Smooth muscle cell (in vitro differentiated cells): ENCODE measurements at regions not wholly inside any gene's neighbourhood (a gene's known extent, or its start where the extent isn't known, plus 50 kb on each side); places are given as distances from the start of the nearest gene placed in this dataset.
A peak's percentile ranks its signal among the peaks of the same experiment; 100 is the strongest.

Source experiments
- DNase-seq: peaks from one replicate; lab custom pipeline; 2025; ENCODE audit not compliant: unreplicated experiment; lab: John Stamatoyannopoulos, UW
- H2AFZ ChIP-seq: fragments of 200-600 bp; sonication (generic); 2 replicates; pipeline ENCODE4 v1.6.0; 2016; ENCODE audit warnings: antibody characterized with exemption, low read depth, mild to moderate bottlenecking
- H3F3A ChIP-seq: fragments of 200-600 bp; sonication (generic); 2 replicates; pipeline ENCODE4 v1.6.0; 2017; ENCODE audit warnings: antibody characterized with exemption, low read depth
- H3K27ac ChIP-seq: fragments of 200-600 bp; sonication (generic); 2 replicates; pipeline ENCODE4 v1.5.1; 2016; ENCODE audit warnings: low read depth, mild to moderate bottlenecking
- H3K27me3 ChIP-seq: fragments of 200-600 bp; sonication (generic); 2 replicates; pipeline ENCODE4 v1.6.1; 2016; ENCODE audit warnings: low read depth, mild to moderate bottlenecking
- H3K36me3 ChIP-seq: fragments of 200-600 bp; sonication (generic); 2 replicates; pipeline ENCODE4 v1.5.1; 2016; ENCODE audit warnings: low read depth
- H3K4me1 ChIP-seq: fragments of 200-600 bp; sonication (generic); 2 replicates; pipeline ENCODE4 v1.5.1; 2016; ENCODE audit warnings: low read depth
- H3K4me2 ChIP-seq: fragments of 200-600 bp; sonication (generic); 2 replicates; pipeline ENCODE4 v1.6.0; 2016; ENCODE audit warnings: mild to moderate bottlenecking
- H3K4me3 ChIP-seq: fragments of 200-600 bp; sonication (generic); 2 replicates; pipeline ENCODE4 v1.5.1; 2016; ENCODE audit warnings: mild to moderate bottlenecking
- H3K79me2 ChIP-seq: fragments of 200-600 bp; sonication (generic); 2 replicates; pipeline ENCODE4 v1.6.0; 2016; ENCODE audit warnings: low read depth, mild to moderate bottlenecking
- H3K9ac ChIP-seq: fragments of 200-600 bp; sonication (generic); 2 replicates; pipeline ENCODE4 v1.6.0; 2016; ENCODE audit warnings: low read depth
- H3K9me3 ChIP-seq: fragments of 200-600 bp; sonication (generic); replicated peaks from 2 replicates; pipeline ENCODE4 v1.5.1; 2016; ENCODE audit warnings: low read depth
- H4K20me1 ChIP-seq: fragments of 200-600 bp; sonication (generic); 2 replicates; pipeline ENCODE4 v1.6.0; 2016; ENCODE audit warnings: low read depth
- WGBS: methylation state at CpG from one replicate; pipeline ENCODE4 v1.1.7; 2016; ENCODE audit warnings: low lambda C conversion rate; 5-methylcytosine and 5-hydroxymethylcytosine counted together
- TF ChIP-seq, protein P1 (sequence below): fragments of 200-600 bp; sonication (generic); IDR thresholded peaks from 2 replicates; pipeline ENCODE4 v1.5.1; 2017; ENCODE audit warnings: borderline replicate concordance, mild to moderate bottlenecking, antibody characterized with exemption; ENCODE audit not compliant: insufficient read depth, poor library complexity, severe bottlenecking

GRCh38 chr1:193619911-193620310 is 433.5 kb upstream of the B3GALT2 start:
- Histone ChIP-seq H3K4me2 (no peak overlapping the region), H3K4me3 (no peak overlapping the region), H3K4me1 (no peaks in the 10 kb centered on the region), H3F3A (no peaks in the 10 kb centered on the region), H3K79me2 (no peaks in the 10 kb centered on the region), H3K9ac (no peak overlapping the region), H3K9me3 (no peaks in the 10 kb centered on the region), H2AFZ (no peak overlapping the region), H3K36me3 (no peaks in the 10 kb centered on the region), H3K27ac (no peak overlapping the region), H4K20me1 (no peaks in the 10 kb centered on the region), H3K27me3 (no peaks in the 10 kb centered on the region)
- no peak for DNase-seq
- TF ChIP-seq, protein P1, sequence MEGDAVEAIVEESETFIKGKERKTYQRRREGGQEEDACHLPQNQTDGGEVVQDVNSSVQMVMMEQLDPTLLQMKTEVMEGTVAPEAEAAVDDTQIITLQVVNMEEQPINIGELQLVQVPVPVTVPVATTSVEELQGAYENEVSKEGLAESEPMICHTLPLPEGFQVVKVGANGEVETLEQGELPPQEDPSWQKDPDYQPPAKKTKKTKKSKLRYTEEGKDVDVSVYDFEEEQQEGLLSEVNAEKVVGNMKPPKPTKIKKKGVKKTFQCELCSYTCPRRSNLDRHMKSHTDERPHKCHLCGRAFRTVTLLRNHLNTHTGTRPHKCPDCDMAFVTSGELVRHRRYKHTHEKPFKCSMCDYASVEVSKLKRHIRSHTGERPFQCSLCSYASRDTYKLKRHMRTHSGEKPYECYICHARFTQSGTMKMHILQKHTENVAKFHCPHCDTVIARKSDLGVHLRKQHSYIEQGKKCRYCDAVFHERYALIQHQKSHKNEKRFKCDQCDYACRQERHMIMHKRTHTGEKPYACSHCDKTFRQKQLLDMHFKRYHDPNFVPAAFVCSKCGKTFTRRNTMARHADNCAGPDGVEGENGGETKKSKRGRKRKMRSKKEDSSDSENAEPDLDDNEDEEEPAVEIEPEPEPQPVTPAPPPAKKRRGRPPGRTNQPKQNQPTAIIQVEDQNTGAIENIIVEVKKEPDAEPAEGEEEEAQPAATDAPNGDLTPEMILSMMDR = no peak
- WGBS = 92% methylated on average over 2 of the region's 2 CpGs

GRCh38 chr1:193614817-193615216 is 428.4 kb upstream of the B3GALT2 start:
- DNase-seq = no peak
- no peak overlapping the region for H2AFZ ChIP-seq
- no peaks in the 10 kb centered on the region for H3F3A ChIP-seq
- no peaks in the 10 kb centered on the region for H3K36me3 ChIP-seq
- H3K27ac ChIP-seq = peak overlapping the region; percentile 63
- peak overlapping the region; percentile 31 for H3K9ac ChIP-seq
- TF ChIP-seq, protein P1 = no peak
- WGBS = 63% methylated on average over 2 of the region's 2 CpGs
- no peak overlapping the region for H3K4me3 ChIP-seq
- no peaks in the 10 kb centered on the region for H3K4me1 ChIP-seq
- H3K79me2 ChIP-seq = no peaks in the 10 kb centered on the region
- no peaks in the 10 kb centered on the region for H3K9me3 ChIP-seq
- H4K20me1 ChIP-seq = no peaks in the 10 kb centered on the region
- H3K4me2 ChIP-seq = no peak overlapping the region
- H3K27me3 ChIP-seq = no peaks in the 10 kb centered on the region

- H3K4me2 ChIP-seq = no peak overlapping the region
- H2AFZ ChIP-seq = no peak overlapping the region
- no peak for DNase-seq
- TF ChIP-seq, protein P1 = no peak
- H3K27me3 ChIP-seq = no peaks in the 10 kb centered on the region
- H3K79me2 ChIP-seq = no peaks in the 10 kb centered on the region
- H3K4me1 ChIP-seq = no peaks in the 10 kb centered on the region
- no peaks in the 10 kb centered on the region for H3F3A ChIP-seq
- no peaks in the 10 kb centered on the region for H3K36me3 ChIP-seq
- no peak overlapping the region for H3K4me3 ChIP-seq
- H3K9me3 ChIP-seq = no peaks in the 10 kb centered on the region
- WGBS = 95% methylated on average over 3 of the region's 3 CpGs
- H3K9ac ChIP-seq = no peak overlapping the region
- peak overlapping the region; percentile 56 for H3K27ac ChIP-seq
- no peaks in the 10 kb centered on the region for H4K20me1 ChIP-seq
Measured at GRCh38 chr1:193614275-193614674, 427.9 kb upstream of the B3GALT2 start.

DNA sequence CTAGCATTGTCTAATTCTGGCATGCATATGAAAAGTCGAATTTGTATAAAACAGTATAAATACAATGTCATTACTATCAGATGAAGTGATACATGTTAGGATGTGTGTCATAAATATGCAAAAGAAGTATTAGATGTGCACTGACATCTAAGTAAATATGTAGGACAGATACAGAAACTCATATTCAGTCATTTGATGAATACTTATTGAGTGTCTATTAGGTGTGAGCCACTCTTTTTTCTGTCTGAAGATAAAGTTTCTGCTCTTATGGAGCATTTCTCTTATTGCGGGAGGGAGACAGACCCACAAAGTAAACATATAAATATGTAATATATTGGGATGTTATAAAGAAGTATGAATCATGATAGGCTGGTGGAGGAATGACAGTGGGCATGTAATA is 426.6 kb upstream of the B3GALT2 start:
- Histone ChIP-seq H3K4me1 (no peaks in the 10 kb centered on the region), H3K27me3 (no peaks in the 10 kb centered on the region), H3K27ac (no peak overlapping the region), H3K79me2 (no peaks in the 10 kb centered on the region), H3K4me2 (no peak overlapping the region), H4K20me1 (no peaks in the 10 kb centered on the region), H3K9ac (no peak overlapping the region), H3K9me3 (no peaks in the 10 kb centered on the region), H3K36me3 (no peaks in the 10 kb centered on the region), H2AFZ (no peak overlapping the region), H3F3A (no peaks in the 10 kb centered on the region), H3K4me3 (no peak overlapping the region)
- WGBS = 88% methylated on average over 2 of the region's 2 CpGs
- TF ChIP-seq, protein P1 = no peak
- no peak for DNase-seq
